H9 (cell line): ENCODE measurements at regions not wholly inside any gene's neighbourhood (a gene's known extent, or its start where the extent isn't known, plus 50 kb on each side); places are given as distances from the start of the nearest gene placed in this dataset.

Experiments used
- DNase-seq: peaks from one replicate; pipeline ENCODE4 v3.0.0-alpha.2; 2017
- H2AFZ ChIP-seq: one replicate; pipeline ENCODE4 v1.6.1; 2013; ENCODE audit warnings: mild to moderate bottlenecking, low read length, control low read depth, moderate library complexity
- H2AK5ac ChIP-seq: 2 replicates; pipeline ENCODE4 v1.6.1; 2013; ENCODE audit warnings: low read length, control low read depth, mixed read lengths; ENCODE audit not compliant: insufficient read length
- H2BK120ac ChIP-seq: one replicate; pipeline ENCODE4 v1.6.1; 2013; ENCODE audit warnings: low read depth, mild to moderate bottlenecking, low read length, control low read depth, inconsistent platforms; ENCODE audit not compliant: poor library complexity, severe bottlenecking
- H2BK12ac ChIP-seq: 2 replicates; pipeline ENCODE4 v1.6.1; 2013; ENCODE audit warnings: low read length, control low read depth, mixed read lengths, low read depth; ENCODE audit not compliant: insufficient read length
- H2BK15ac ChIP-seq: 2 replicates; pipeline ENCODE4 v1.6.1; 2013; ENCODE audit warnings: low read depth, low read length, control low read depth
- H2BK20ac ChIP-seq: one replicate; pipeline ENCODE4 v1.6.1; 2013; ENCODE audit warnings: low read depth, mild to moderate bottlenecking, low read length, control low read depth, inconsistent platforms; ENCODE audit not compliant: poor library complexity, severe bottlenecking
- H2BK5ac ChIP-seq: 2 replicates; pipeline ENCODE4 v1.6.1; 2013; ENCODE audit warnings: low read length, control low read depth, mixed read lengths; ENCODE audit not compliant: insufficient read length
- H3K14ac ChIP-seq: 2 replicates; pipeline ENCODE4 v1.6.1; 2013; ENCODE audit warnings: low read length, control low read depth; ENCODE audit not compliant: insufficient read depth
- H3K18ac ChIP-seq: 2 replicates; pipeline ENCODE4 v1.6.1; 2013; ENCODE audit warnings: low read depth, mild to moderate bottlenecking, mixed read lengths, low read length, control low read depth; ENCODE audit not compliant: insufficient read length
- H3K23ac ChIP-seq: 2 replicates; pipeline ENCODE4 v1.6.1; 2013; ENCODE audit warnings: low read length, control low read depth, mixed read lengths, low read depth; ENCODE audit not compliant: insufficient read length
- H3K23me2 ChIP-seq: 2 replicates; pipeline ENCODE4 v1.6.1; 2013; ENCODE audit warnings: low read depth, mild to moderate bottlenecking, mixed read lengths, low read length, control low read depth; ENCODE audit not compliant: insufficient read length, poor library complexity, severe bottlenecking
- H3K27ac ChIP-seq: 2 replicates; pipeline ENCODE4 v1.5.1; 2013; ENCODE audit warnings: low read length, control low read depth, mixed read lengths, low read depth; ENCODE audit not compliant: insufficient read length
- H3K27me3 ChIP-seq: 2 replicates; pipeline ENCODE4 v1.6.1; 2013; ENCODE audit warnings: low read length, control low read depth, inconsistent platforms; ENCODE audit not compliant: insufficient read depth
- H3K4ac ChIP-seq: 2 replicates; pipeline ENCODE4 v1.6.1; 2013; ENCODE audit warnings: low read depth, mild to moderate bottlenecking, control low read depth, inconsistent platforms, low read length, moderate library complexity
- H3K4me1 ChIP-seq: 2 replicates; pipeline ENCODE4 v1.6.1; 2013; ENCODE audit warnings: low read length, control low read depth, inconsistent platforms; ENCODE audit not compliant: insufficient read depth
- H3K4me2 ChIP-seq: 2 replicates; pipeline ENCODE4 v1.6.1; 2013; ENCODE audit warnings: low read length, control low read depth, mixed read lengths; ENCODE audit not compliant: insufficient read length, insufficient read depth
- H3K56ac ChIP-seq: 2 replicates; pipeline ENCODE4 v1.6.1; 2013; ENCODE audit warnings: low read depth, mild to moderate bottlenecking, mixed read lengths, low read length, control low read depth; ENCODE audit not compliant: insufficient read length
- H3K79me1 ChIP-seq: 2 replicates; pipeline ENCODE4 v1.6.1; 2013; ENCODE audit warnings: low read depth, mild to moderate bottlenecking, moderate library complexity, low read length, control low read depth, inconsistent platforms; ENCODE audit not compliant: insufficient read depth, poor library complexity, severe bottlenecking
- H3K79me2 ChIP-seq: 2 replicates; pipeline ENCODE4 v1.6.1; 2013; ENCODE audit warnings: low read length, control low read depth, inconsistent platforms; ENCODE audit not compliant: insufficient read depth
- H3K9ac ChIP-seq: 2 replicates; pipeline ENCODE4 v1.6.1; 2013; ENCODE audit warnings: low read length, control low read depth, mixed read lengths; ENCODE audit not compliant: insufficient read length; ENCODE audit errors: extremely low read depth
- H3K9me3 ChIP-seq: one replicate; pipeline ENCODE4 v1.6.1; 2013; ENCODE audit warnings: low read depth, low read length, inconsistent platforms; ENCODE audit not compliant: control insufficient read depth
- H3T11ph ChIP-seq: one replicate; pipeline ENCODE4 v1.6.1; 2013; ENCODE audit warnings: mild to moderate bottlenecking, low read length, control low read depth, inconsistent platforms
- H4K20me1 ChIP-seq: one replicate; pipeline ENCODE4 v1.6.1; 2013; ENCODE audit not compliant: control insufficient read depth, insufficient read length, insufficient read depth
- H4K5ac ChIP-seq: 2 replicates; pipeline ENCODE4 v1.6.1; 2013; ENCODE audit warnings: low read depth, mild to moderate bottlenecking, mixed read lengths, low read length, control low read depth; ENCODE audit not compliant: insufficient read length
- H4K8ac ChIP-seq: replicated peaks from 2 replicates; pipeline ENCODE4 v1.6.1; 2013; ENCODE audit warnings: low read length, control low read depth, mixed read lengths, low read depth; ENCODE audit not compliant: insufficient read length
- H4K91ac ChIP-seq: 2 replicates; pipeline ENCODE4 v1.6.1; 2013; ENCODE audit warnings: low read depth, mild to moderate bottlenecking, moderate library complexity, mixed read lengths, low read length, control low read depth; ENCODE audit not compliant: insufficient read length
- H3K27ac Mint-ChIP-seq, 3 experiments: 2 replicates in 2 of 3; 3 replicates in 1 of 3; pipeline ENCODE4 v1.8.0; 2020 to 2021; ENCODE audit warnings: mixed read lengths in 3 of 3, mild to moderate bottlenecking in 1 of 3, moderate library complexity in 1 of 3
- H3K27me3 Mint-ChIP-seq: 2 replicates; pipeline ENCODE4 v1.8.0; 2021; ENCODE audit warnings: low read depth, mild to moderate bottlenecking, moderate library complexity, mixed read lengths
- H3K36me3 Mint-ChIP-seq, 3 experiments: 2 replicates in 2 of 3; 3 replicates in 1 of 3; pipeline ENCODE4 v1.8.0; 2020 to 2021; ENCODE audit warnings: low read depth in 3 of 3, mixed read lengths in 3 of 3; ENCODE audit not compliant: insufficient read depth in 1 of 3
- H3K4me1 Mint-ChIP-seq, 2 experiments: 2 replicates each; pipeline ENCODE4 v1.8.0; 2020; ENCODE audit warnings: mixed read lengths in 2 of 2
- H3K4me3 Mint-ChIP-seq, 2 experiments: 2 replicates in 1 of 2; 3 replicates in 1 of 2; pipeline ENCODE4 v1.8.0; 2020 to 2021; ENCODE audit warnings: mild to moderate bottlenecking in 2 of 2, mixed read lengths in 2 of 2, moderate library complexity in 1 of 2
- H3K9me3 Mint-ChIP-seq, 2 experiments: 2 replicates in 1 of 2; 3 replicates in 1 of 2; pipeline ENCODE4 v1.8.0; 2020; ENCODE audit warnings: mild to moderate bottlenecking in 2 of 2, mixed read lengths in 2 of 2, moderate library complexity in 1 of 2
- WGBS: extraction: QIAGEN DNeasy Blood & Tissue Kit; methylation state at CpG from one replicate; pipeline ENCODE4 v1.1.7; 2013; ENCODE audit warnings: missing lambda C conversion rate, low lambda C conversion rate, mixed read lengths; ENCODE audit not compliant: insufficient read length; ENCODE audit errors: extremely low coverage; 5-methylcytosine and 5-hydroxymethylcytosine counted together
- TF ChIP-seq, protein P1 (sequence below): fragments of 200-600 bp; sonication (generic); conservative IDR thresholded peaks from 3 replicates; pipeline ENCODE4 v1.8.0; 2021; ENCODE audit warnings: antibody characterized with exemption, mild to moderate bottlenecking

DNA sequence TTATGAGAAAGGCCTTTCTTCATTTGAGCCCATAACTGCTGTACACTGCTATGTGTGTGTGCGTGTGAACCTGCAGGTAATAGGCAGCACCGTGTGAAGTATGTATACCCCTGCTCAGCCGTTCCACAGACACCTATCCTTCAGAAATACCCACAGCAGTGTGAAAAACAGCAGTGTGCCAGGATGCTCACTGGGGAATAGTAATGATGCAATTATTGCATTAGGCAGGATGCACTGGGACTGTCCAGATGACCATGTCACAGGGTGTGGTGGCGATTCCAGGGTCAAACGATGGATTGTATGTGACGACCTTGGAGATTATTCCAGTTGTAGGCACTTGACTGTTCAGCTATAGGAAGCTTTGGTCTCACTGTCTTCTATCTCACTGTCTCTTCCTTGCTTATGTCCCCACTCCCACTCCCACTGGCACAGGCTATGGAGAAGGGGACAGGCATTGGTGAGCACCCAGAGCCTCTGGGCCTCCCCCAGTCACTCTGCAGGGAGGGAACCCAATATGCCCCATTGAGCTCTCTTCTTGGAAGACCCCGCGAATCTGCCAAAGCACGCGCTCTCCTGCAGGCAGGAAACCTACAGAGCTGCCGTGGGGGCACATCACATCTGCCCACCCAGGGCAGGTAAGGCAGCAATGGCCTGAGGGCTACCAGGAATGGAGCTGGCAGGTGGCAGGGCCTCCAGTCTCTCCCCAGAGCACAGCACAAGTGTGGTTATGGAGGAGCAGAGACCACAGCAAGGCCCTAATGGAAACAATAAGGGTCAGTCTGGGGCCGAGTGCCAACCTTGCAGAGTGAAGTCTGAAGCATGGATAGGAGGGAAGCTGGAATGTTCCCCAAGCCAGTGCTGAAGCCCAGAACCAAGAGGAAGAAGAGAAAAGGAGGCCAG, 518.9 kb upstream of the RAB6C start:
- Histone ChIP-seq H2BK20ac (no peak overlapping the region), H3K4ac (no peak overlapping the region), H3K4me1 (no peaks in the 10 kb centered on the region), H3K23me2 (no peaks in the 10 kb centered on the region), H2AK5ac (no peak overlapping the region), H3K4me2 (no peak overlapping the region), H3K79me1 (no peaks in the 10 kb centered on the region), H2BK5ac (no peak overlapping the region), H3K27me3 (no peaks in the 10 kb centered on the region), H2BK12ac (no peak overlapping the region), H3K9ac (no peak overlapping the region), H2BK120ac (no peak overlapping the region), H3K27ac (no peak overlapping the region), H3K9me3 (no peaks in the 10 kb centered on the region), H3K79me2 (no peaks in the 10 kb centered on the region), H4K20me1 (no peaks in the 10 kb centered on the region), H3K23ac (no peak overlapping the region), H4K91ac (no peak overlapping the region), H2AFZ (no peak overlapping the region), H3K18ac (no peak overlapping the region), H3T11ph (no peak overlapping the region), H2BK15ac (no peak overlapping the region), H3K56ac (no peak overlapping the region), H3K14ac (no peak overlapping the region), H4K8ac (no peak overlapping the region), H4K5ac (no peak overlapping the region)
- DNase-seq, result no peak
- Mint-ChIP-seq H3K36me3 (peaks cover 0 to 7% (median 0%) of the 10 kb centered on the region in 3 experiments; a peak in 1 of 7 replicates), H3K4me1 (no peaks in the 10 kb centered on the region), H3K27me3 (peaks cover 3% of the 10 kb centered on the region; the same call in 1 of the 2 replicates), H3K4me3 (no peak overlapping the region), H3K9me3 (peaks cover 7 to 8% of the 10 kb centered on the region in 2 experiments; a peak in 3 of 5 replicates), H3K27ac (peak overlapping the region in 1 of 3 experiments; percentile 32; a peak in 1 of 7 replicates)
- TF ChIP-seq, protein P1, sequence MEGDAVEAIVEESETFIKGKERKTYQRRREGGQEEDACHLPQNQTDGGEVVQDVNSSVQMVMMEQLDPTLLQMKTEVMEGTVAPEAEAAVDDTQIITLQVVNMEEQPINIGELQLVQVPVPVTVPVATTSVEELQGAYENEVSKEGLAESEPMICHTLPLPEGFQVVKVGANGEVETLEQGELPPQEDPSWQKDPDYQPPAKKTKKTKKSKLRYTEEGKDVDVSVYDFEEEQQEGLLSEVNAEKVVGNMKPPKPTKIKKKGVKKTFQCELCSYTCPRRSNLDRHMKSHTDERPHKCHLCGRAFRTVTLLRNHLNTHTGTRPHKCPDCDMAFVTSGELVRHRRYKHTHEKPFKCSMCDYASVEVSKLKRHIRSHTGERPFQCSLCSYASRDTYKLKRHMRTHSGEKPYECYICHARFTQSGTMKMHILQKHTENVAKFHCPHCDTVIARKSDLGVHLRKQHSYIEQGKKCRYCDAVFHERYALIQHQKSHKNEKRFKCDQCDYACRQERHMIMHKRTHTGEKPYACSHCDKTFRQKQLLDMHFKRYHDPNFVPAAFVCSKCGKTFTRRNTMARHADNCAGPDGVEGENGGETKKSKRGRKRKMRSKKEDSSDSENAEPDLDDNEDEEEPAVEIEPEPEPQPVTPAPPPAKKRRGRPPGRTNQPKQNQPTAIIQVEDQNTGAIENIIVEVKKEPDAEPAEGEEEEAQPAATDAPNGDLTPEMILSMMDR, result no peak
- WGBS, result no CpG with 5 or more reads among the region's 12 CpGs
